SK-N-SH treated with all-trans-retinoic acid at 6 μM for 48 hours (cell line): ENCODE measurements at regions not wholly inside any gene's neighbourhood (a gene's known extent, or its start where the extent isn't known, plus 50 kb on each side); places are given as distances from the start of the nearest gene placed in this dataset.

Source experiments
- BACH2 ChIP-seq: fragments of 250-450 bp; sonication (Bioruptor Pico); IDR thresholded peaks from 2 replicates; pipeline ENCODE4 v1.9.0; 2021; ENCODE audit warnings: mild to moderate bottlenecking, borderline replicate concordance
- CREB5 ChIP-seq: fragments of 250-450 bp; sonication (Bioruptor Pico); IDR thresholded peaks from 2 replicates; pipeline ENCODE4 v1.5.1; 2020; ENCODE audit warnings: low read depth, mild to moderate bottlenecking, moderate library complexity
- TCF4 ChIP-seq: fragments of 250-450 bp; sonication (Bioruptor Pico); IDR thresholded peaks from 2 replicates; pipeline ENCODE4 v1.8.0; 2021; ENCODE audit warnings: mild to moderate bottlenecking, moderate library complexity, borderline replicate concordance
- TOX ChIP-seq: fragments of 250-450 bp; sonication (Bioruptor Pico); IDR thresholded peaks from 2 replicates; pipeline ENCODE4 v1.8.0; 2021; ENCODE audit warnings: mild to moderate bottlenecking, moderate library complexity, borderline replicate concordance
- ZNF8 ChIP-seq: fragments of 450-650 bp; formaldehyde crosslinking; IDR thresholded peaks from 2 replicates; pipeline ENCODE4 v1.5.0; 2020; ENCODE audit warnings: mild to moderate bottlenecking, moderate library complexity
- TF ChIP-seq, protein P1 (sequence below): fragments of 250-450 bp; sonication (Bioruptor Pico); IDR thresholded peaks from 2 replicates; pipeline ENCODE4 v1.5.0; 2020; ENCODE audit warnings: mild to moderate bottlenecking, moderate library complexity

DNA sequence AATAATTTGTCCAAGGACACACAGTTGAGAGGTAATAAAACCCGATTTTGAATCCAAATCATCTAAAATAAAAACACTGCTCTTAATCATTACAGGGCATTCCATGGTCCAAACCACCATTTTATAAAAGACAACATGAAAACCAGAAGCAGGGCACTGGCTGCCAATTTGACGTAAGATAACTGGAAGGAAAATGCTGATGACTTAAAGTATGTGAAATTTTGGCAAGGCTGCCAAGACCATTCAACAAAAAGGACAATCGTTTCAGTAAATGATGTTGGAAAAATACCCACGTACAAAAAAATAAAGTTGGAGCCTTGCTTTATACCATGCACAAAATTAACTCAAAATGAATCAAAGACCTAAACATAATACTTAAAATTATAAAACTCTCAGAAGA, 344.4 kb downstream of the RAPGEF2 start:
- TF ChIP-seq TOX (CRISPR knock-in tag) (no peak), BACH2 (CRISPR knock-in tag) (no peak), CREB5 (CRISPR knock-in tag) (no peak), TCF4 (CRISPR knock-in tag) (no peak), ZNF8 (CRISPR knock-in tag) (no peak)
- TF ChIP-seq, protein P1, sequence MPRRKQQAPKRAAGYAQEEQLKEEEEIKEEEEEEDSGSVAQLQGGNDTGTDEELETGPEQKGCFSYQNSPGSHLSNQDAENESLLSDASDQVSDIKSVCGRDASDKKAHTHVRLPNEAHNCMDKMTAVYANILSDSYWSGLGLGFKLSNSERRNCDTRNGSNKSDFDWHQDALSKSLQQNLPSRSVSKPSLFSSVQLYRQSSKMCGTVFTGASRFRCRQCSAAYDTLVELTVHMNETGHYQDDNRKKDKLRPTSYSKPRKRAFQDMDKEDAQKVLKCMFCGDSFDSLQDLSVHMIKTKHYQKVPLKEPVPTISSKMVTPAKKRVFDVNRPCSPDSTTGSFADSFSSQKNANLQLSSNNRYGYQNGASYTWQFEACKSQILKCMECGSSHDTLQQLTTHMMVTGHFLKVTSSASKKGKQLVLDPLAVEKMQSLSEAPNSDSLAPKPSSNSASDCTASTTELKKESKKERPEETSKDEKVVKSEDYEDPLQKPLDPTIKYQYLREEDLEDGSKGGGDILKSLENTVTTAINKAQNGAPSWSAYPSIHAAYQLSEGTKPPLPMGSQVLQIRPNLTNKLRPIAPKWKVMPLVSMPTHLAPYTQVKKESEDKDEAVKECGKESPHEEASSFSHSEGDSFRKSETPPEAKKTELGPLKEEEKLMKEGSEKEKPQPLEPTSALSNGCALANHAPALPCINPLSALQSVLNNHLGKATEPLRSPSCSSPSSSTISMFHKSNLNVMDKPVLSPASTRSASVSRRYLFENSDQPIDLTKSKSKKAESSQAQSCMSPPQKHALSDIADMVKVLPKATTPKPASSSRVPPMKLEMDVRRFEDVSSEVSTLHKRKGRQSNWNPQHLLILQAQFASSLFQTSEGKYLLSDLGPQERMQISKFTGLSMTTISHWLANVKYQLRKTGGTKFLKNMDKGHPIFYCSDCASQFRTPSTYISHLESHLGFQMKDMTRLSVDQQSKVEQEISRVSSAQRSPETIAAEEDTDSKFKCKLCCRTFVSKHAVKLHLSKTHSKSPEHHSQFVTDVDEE: no peak
